GM12878 (cell line): ENCODE measurements at regions not wholly inside any gene's neighbourhood (a gene's known extent, or its start where the extent isn't known, plus 50 kb on each side); places are given as distances from the start of the nearest gene placed in this dataset.

Experiments
- ATAC-seq: fragments of 200-7000 bp; cut with Tn5 transposase; 3 replicates; pipeline ENCODE4 v1.9.1; 2020; ENCODE audit warnings: mild to moderate bottlenecking, moderate library complexity
- BruUV-seq: library from RNA; stranded (reverse); fragments of 400-500 nt; replicated peaks from 2 replicates; lab custom pipeline; 2021; lab: Mats Ljungman, UMichigan
- CTCF ChIA-PET: fragments of 300-600 bp; sonication (Branson Sonifier 250); formaldehyde crosslinking; extraction: SDS; loops from one replicate; lab custom pipeline; 2021; ENCODE audit warnings: inconsistent platforms; lab: Yijun Ruan, JAX
- POLR2A ChIA-PET: fragments of 350-600 bp; formaldehyde crosslinking; extraction: SDS; loops from one replicate; lab custom pipeline; 2021; ENCODE audit warnings: inconsistent platforms; lab: Charles Lee
- RAD21 ChIA-PET: fragments of 300-600 bp; sonication (Branson Sonifier 250); formaldehyde crosslinking; loops from one replicate; lab custom pipeline; 2023; ENCODE audit warnings: antibody characterized with exemption; ENCODE audit not compliant: unreplicated experiment; lab: Charles Lee
- SMC1A ChIA-PET: fragments of 300-600 bp; sonication (Branson Sonifier 250); formaldehyde crosslinking; loops from one replicate; lab custom pipeline; 2023; ENCODE audit not compliant: unreplicated experiment, uncharacterized antibody; lab: Charles Lee
- DNase-seq: peaks from one replicate; pipeline ENCODE4 v3.0.0-alpha.2; 2011; ENCODE audit warnings: low read depth, low spot score
- FAIRE-seq: peaks from 3 replicates; lab custom pipeline; 2011; peaks lifted over from hg19 to GRCh38; lab: Jason Lieb, UNC
- H2AFZ ChIP-seq: 2 replicates; pipeline ENCODE4 v1.6.0; 2011; ENCODE audit warnings: low read depth, low read length, control low read depth; ENCODE audit not compliant: control insufficient read depth
- H3K27ac ChIP-seq: 2 replicates; pipeline ENCODE4 v1.5.1; 2011; ENCODE audit warnings: control low read depth; ENCODE audit not compliant: control insufficient read depth, insufficient read depth
- H3K27me3 ChIP-seq, 2 experiments: replicated peaks in 1 of 2; 2 replicates each; pipeline versions ENCODE4 v1.6.0 to v1.6.1; 2011; ENCODE audit warnings: low read length in 1 of 2; ENCODE audit not compliant: control insufficient read depth in 2 of 2, insufficient read depth in 2 of 2
- H3K36me3 ChIP-seq, 2 experiments: 2 replicates each; pipeline ENCODE4 v1.5.1; 2011; ENCODE audit warnings: low read length in 1 of 2; ENCODE audit not compliant: control insufficient read depth in 2 of 2, insufficient read depth in 2 of 2
- H3K4me1 ChIP-seq: 2 replicates; pipeline ENCODE4 v1.6.1; 2011; ENCODE audit warnings: mild to moderate bottlenecking, low read length, moderate library complexity, mixed read lengths; ENCODE audit not compliant: control insufficient read depth, insufficient read depth
- H3K4me2 ChIP-seq: 2 replicates; pipeline ENCODE4 v1.6.0; 2011; ENCODE audit warnings: control low read depth; ENCODE audit not compliant: control insufficient read depth, insufficient read depth
- H3K4me3 ChIP-seq: fragments of 200-600 bp; sonication (generic); 2 replicates; pipeline ENCODE4 v1.5.1; 2016
- H3K79me2 ChIP-seq: 2 replicates; pipeline ENCODE4 v1.6.0; 2011; ENCODE audit warnings: low read length; ENCODE audit not compliant: control insufficient read depth, insufficient read depth
- H3K9ac ChIP-seq: 2 replicates; pipeline ENCODE4 v1.8.0; 2011; ENCODE audit warnings: low read length, control low read depth, mixed read lengths; ENCODE audit not compliant: control insufficient read depth, insufficient read depth
- H3K9me3 ChIP-seq: replicated peaks from 3 replicates; pipeline ENCODE4 v1.5.1; 2011; ENCODE audit warnings: mild to moderate bottlenecking, low read length; ENCODE audit not compliant: control insufficient read depth, insufficient read depth
- H4K20me1 ChIP-seq: 2 replicates; pipeline ENCODE4 v1.6.0; 2011; ENCODE audit not compliant: control insufficient read depth, insufficient read depth
- E2F8 ChIP-seq: fragments of 450-650 bp; IDR thresholded peaks from 2 replicates; pipeline ENCODE4 v1.6.1; 2018; ENCODE audit warnings: mild to moderate bottlenecking, low read depth, moderate library complexity; ENCODE audit not compliant: partially characterized antibody
- FOXK2 ChIP-seq: fragments of 450-650 bp; IDR thresholded peaks from 2 replicates; pipeline ENCODE4 v1.6.1; 2017; ENCODE audit warnings: mild to moderate bottlenecking, moderate library complexity
- GABPA ChIP-seq: IDR thresholded peaks from 2 replicates; pipeline ENCODE4 v1.6.1; 2014; ENCODE audit warnings: antibody characterized with exemption, low read depth, mild to moderate bottlenecking, inconsistent platforms
- IRF5 ChIP-seq: fragments of 450-650 bp; IDR thresholded peaks from 2 replicates; pipeline ENCODE4 v1.6.1; 2017; ENCODE audit warnings: borderline replicate concordance
- MEF2A ChIP-seq: IDR thresholded peaks from 2 replicates; pipeline ENCODE4 v1.6.1; 2011; ENCODE audit warnings: low read depth, mild to moderate bottlenecking, low read length, moderate library complexity; ENCODE audit not compliant: insufficient read depth
- NFYB ChIP-seq: IDR thresholded peaks from 2 replicates; pipeline ENCODE4 v1.6.1; 2011; ENCODE audit warnings: low read depth, mild to moderate bottlenecking, low read length, improper control_type of control experiment, moderate library complexity; ENCODE audit not compliant: insufficient read depth
- NR2F1 ChIP-seq: fragments of 450-650 bp; conservative IDR thresholded peaks from 2 replicates; pipeline ENCODE4 v1.6.1; 2017; ENCODE audit warnings: mild to moderate bottlenecking
- POU2F2 ChIP-seq: IDR thresholded peaks from 3 replicates; pipeline ENCODE4 v1.6.1; 2011; ENCODE audit warnings: low read depth, mild to moderate bottlenecking, low read length, borderline replicate concordance
- SIN3A ChIP-seq: IDR thresholded peaks from 2 replicates; pipeline ENCODE4 v1.6.1; 2012; ENCODE audit warnings: low read depth, low read length, improper control_type of control experiment
- SUPT20H ChIP-seq: IDR thresholded peaks from 2 replicates; pipeline ENCODE4 v1.6.1; 2011; ENCODE audit warnings: low read depth, mild to moderate bottlenecking, low read length, moderate library complexity, borderline replicate concordance; ENCODE audit not compliant: control insufficient read depth
- WGBS: methylation state at CpG from one replicate; pipeline ENCODE4 v1.1.6; 2016; ENCODE audit warnings: low lambda C conversion rate; ENCODE audit not compliant: insufficient replicate concordance, insufficient coverage; ENCODE audit errors: missing lambda C conversion rate; 5-methylcytosine and 5-hydroxymethylcytosine counted together
- in situ Hi-C: fragments of 300-500 bp; cut with MboI; formaldehyde crosslinking; loops from 9 replicates; pipeline ENCODE4 v1.14.3; 2018; ENCODE audit warnings: mixed read lengths
- intact Hi-C: fragments of 100-400 bp; cut with micrococcal nuclease; formaldehyde crosslinking; loops from one replicate; pipeline ENCODE4 v1.14.2; 2022; ENCODE audit not compliant: unreplicated experiment
- TF ChIP-seq, protein P1 (sequence below): fragments of 450-650 bp; IDR thresholded peaks from 2 replicates; pipeline ENCODE4 v1.6.1; 2017; ENCODE audit warnings: antibody characterized with exemption, mild to moderate bottlenecking, moderate library complexity

DNA sequence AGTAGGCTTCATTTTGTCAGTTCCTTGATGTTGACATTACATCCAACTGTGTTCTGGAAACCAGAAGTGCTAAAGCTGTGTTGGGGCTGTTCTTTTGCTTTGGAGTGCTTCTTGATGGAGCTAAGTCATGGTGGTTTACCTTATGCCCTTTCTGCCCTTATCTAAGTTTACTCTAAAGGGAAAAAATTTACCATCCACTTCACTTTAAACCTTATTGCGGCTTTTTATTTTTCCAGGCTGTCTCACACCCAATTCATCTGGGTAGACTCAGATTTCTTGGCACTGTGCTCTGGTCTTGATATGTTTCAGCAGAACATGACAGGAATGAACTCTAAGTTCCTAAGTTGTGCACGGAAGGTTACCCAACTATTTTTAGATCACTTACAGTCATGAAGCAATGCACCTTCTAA, 104.7 kb upstream of the TTC29 start:
- H3K27me3 ChIP-seq: no peaks in the 10 kb centered on the region
- H3K4me2 ChIP-seq: no peak overlapping the region
- ChIA-PET CTCF (interaction anchor here (1.5 kb wide), 1 partner anchor 12 kb away, joined by 3 read pairs; no protein-coding TSS in a partner anchor), SMC1A (no interaction called here), POLR2A (no interaction called here), RAD21 (no interaction called here)
- H3K4me1 ChIP-seq: no peaks in the 10 kb centered on the region
- no peak overlapping the region for H3K27ac ChIP-seq
- H4K20me1 ChIP-seq: no peaks in the 10 kb centered on the region
- ATAC-seq (no peak), DNase-seq (no peak), FAIRE-seq (no peak)
- no peaks in the 10 kb centered on the region for H3K79me2 ChIP-seq
- in situ Hi-C loops (no loop called here), intact Hi-C loops (no loop called here)
- H3K4me3 ChIP-seq: no peak overlapping the region
- WGBS: 0% methylated on average over 2 of the region's 2 CpGs
- H3K36me3 ChIP-seq: no peaks in the 10 kb centered on the region
- no TSS peak for BruUV-seq
- no peak overlapping the region for H2AFZ ChIP-seq
- TF ChIP-seq NR2F1: no peak
- TF ChIP-seq NFYB: no peak
- H3K9me3 ChIP-seq: no peaks in the 10 kb centered on the region
- H3K9ac ChIP-seq: no peak overlapping the region

DNA sequence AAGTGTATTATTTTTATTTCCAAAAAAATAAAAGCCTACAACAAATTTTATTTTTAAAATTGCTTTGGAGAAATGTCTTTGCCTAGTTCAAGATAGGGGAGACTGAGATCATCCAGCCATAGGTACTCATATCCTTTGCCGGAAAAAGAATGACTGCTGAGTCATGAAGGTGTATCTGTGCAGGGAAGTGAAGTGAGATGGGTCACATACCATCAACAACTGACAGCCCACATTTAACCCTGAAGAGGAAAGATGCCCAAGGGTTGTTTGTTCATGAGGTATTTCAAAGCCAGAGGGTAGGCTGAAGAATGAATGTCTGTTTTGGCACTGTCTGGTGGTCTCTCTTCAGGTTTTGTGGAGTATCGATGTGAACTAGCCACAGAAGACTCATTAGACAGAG, 106.7 kb upstream of the TTC29 start:
- H2AFZ ChIP-seq: no peak overlapping the region
- WGBS: 79% methylated on average over 2 of the region's 2 CpGs
- in situ Hi-C loops: no loop called here
- TF ChIP-seq POU2F2 (no peak), SUPT20H (no peak), SIN3A (no peak), IRF5 (no peak), FOXK2 (no peak), MEF2A (no peak), E2F8 (no peak), GABPA (no peak)
- TF ChIP-seq, protein P1, sequence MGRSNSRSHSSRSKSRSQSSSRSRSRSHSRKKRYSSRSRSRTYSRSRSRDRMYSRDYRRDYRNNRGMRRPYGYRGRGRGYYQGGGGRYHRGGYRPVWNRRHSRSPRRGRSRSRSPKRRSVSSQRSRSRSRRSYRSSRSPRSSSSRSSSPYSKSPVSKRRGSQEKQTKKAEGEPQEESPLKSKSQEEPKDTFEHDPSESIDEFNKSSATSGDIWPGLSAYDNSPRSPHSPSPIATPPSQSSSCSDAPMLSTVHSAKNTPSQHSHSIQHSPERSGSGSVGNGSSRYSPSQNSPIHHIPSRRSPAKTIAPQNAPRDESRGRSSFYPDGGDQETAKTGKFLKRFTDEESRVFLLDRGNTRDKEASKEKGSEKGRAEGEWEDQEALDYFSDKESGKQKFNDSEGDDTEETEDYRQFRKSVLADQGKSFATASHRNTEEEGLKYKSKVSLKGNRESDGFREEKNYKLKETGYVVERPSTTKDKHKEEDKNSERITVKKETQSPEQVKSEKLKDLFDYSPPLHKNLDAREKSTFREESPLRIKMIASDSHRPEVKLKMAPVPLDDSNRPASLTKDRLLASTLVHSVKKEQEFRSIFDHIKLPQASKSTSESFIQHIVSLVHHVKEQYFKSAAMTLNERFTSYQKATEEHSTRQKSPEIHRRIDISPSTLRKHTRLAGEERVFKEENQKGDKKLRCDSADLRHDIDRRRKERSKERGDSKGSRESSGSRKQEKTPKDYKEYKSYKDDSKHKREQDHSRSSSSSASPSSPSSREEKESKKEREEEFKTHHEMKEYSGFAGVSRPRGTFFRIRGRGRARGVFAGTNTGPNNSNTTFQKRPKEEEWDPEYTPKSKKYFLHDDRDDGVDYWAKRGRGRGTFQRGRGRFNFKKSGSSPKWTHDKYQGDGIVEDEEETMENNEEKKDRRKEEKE: no peak

More for the DNA sequence above, 106.7 kb upstream of the TTC29 start:
- Histone ChIP-seq H4K20me1 (no peaks in the 10 kb centered on the region), H3K4me1 (no peaks in the 10 kb centered on the region), H3K79me2 (no peaks in the 10 kb centered on the region), H3K9me3 (no peaks in the 10 kb centered on the region), H3K27ac (no peak overlapping the region), H3K9ac (no peak overlapping the region), H3K27me3 (no peaks in the 10 kb centered on the region), H3K4me2 (no peak overlapping the region), H3K36me3 (no peaks in the 10 kb centered on the region), H3K4me3 (no peak overlapping the region)
- BruUV-seq: no TSS peak
- ATAC-seq (no peak), DNase-seq (no peak), FAIRE-seq (no peak)
- intact Hi-C loops: no loop called here
- ChIA-PET CTCF (no interaction called here), RAD21 (no interaction called here), SMC1A (no interaction called here), POLR2A (no interaction called here)
